ENCODE measurements at regions not wholly inside any gene's neighbourhood (a gene's known extent, or its start where the extent isn't known, plus 50 kb on each side); places are given as distances from the start of the nearest gene placed in this dataset.
A peak's percentile ranks its signal among the peaks of the same experiment; 100 is the strongest.

- Histone ChIP-seq H3K27ac (ENCODE audit: low read depth, low read length, poor library complexity, severe bottlenecking) (no peak overlapping the region), H3K4me2 (ENCODE audit: low read length) (no peak overlapping the region), H2AFZ (ENCODE audit: low read length) (no peak overlapping the region), H3K4me1 (ENCODE audit: insufficient read depth, low read length, severe bottlenecking) (no peaks in the 10 kb centered on the region), H3K27me3 (ENCODE audit: insufficient read depth, low read length) (no peaks in the 10 kb centered on the region), H3K9me3 (ENCODE audit: low read length) (no peaks in the 10 kb centered on the region), H3K36me3 (ENCODE audit: insufficient read depth, low read length) (no peaks in the 10 kb centered on the region), H3K9ac (ENCODE audit: low read length) (no peak overlapping the region), H4K20me1 (ENCODE audit: insufficient read depth, low read length) (no peaks in the 10 kb centered on the region), H3K9me2 (ENCODE audit: low read depth, low read length) (no peaks in the 10 kb centered on the region), H3K79me2 (ENCODE audit: insufficient read depth, low read length) (no peaks in the 10 kb centered on the region), H3K4me3 (ENCODE audit: low read depth, low read length, poor library complexity, severe bottlenecking) (no peak overlapping the region), H3F3A (ENCODE audit: insufficient read depth, low read length) (no peaks in the 10 kb centered on the region)
- TF ChIP-seq CTCF (IDR thresholded peaks at IDR 0.05; ENCODE audit: low read length): no peak
- no peak for TF ChIP-seq EZH2 (IDR thresholded peaks at IDR 0.05; ENCODE audit: borderline replicate concordance, low read length)
Observed at GRCh38 chr5:57651127-57651526, 168.5 kb upstream of the ACTBL2 start.

- TF ChIP-seq EZH2 (IDR thresholded peaks at IDR 0.05; ENCODE audit: borderline replicate concordance, low read length) (no peak), CTCF (IDR thresholded peaks at IDR 0.05; ENCODE audit: low read length) (peak; percentile 72)
- no peaks in the 10 kb centered on the region for H3K9me3 ChIP-seq (ENCODE audit: low read length)
- H3F3A ChIP-seq (ENCODE audit: insufficient read depth, low read length): no peaks in the 10 kb centered on the region
- no peak overlapping the region for H3K4me3 ChIP-seq (ENCODE audit: low read depth, low read length, poor library complexity, severe bottlenecking)
- no peaks in the 10 kb centered on the region for H3K27me3 ChIP-seq (ENCODE audit: insufficient read depth, low read length)
- H3K27ac ChIP-seq (ENCODE audit: low read depth, low read length, poor library complexity, severe bottlenecking): no peak overlapping the region
- no peaks in the 10 kb centered on the region for H3K4me1 ChIP-seq (ENCODE audit: insufficient read depth, low read length, severe bottlenecking)
- no peak overlapping the region for H2AFZ ChIP-seq (ENCODE audit: low read length)
- H3K9ac ChIP-seq (ENCODE audit: low read length): no peak overlapping the region
- H3K36me3 ChIP-seq (ENCODE audit: insufficient read depth, low read length): no peaks in the 10 kb centered on the region
- no peaks in the 10 kb centered on the region for H3K9me2 ChIP-seq (ENCODE audit: low read depth, low read length)
- no peak overlapping the region for H3K4me2 ChIP-seq (ENCODE audit: low read length)
- H3K79me2 ChIP-seq (ENCODE audit: insufficient read depth, low read length): no peaks in the 10 kb centered on the region
- H4K20me1 ChIP-seq (ENCODE audit: insufficient read depth, low read length): no peaks in the 10 kb centered on the region
Observed at GRCh38 chr5:57650360-57651069, 167.9 kb upstream of the ACTBL2 start.

GRCh38 chr5:57642698-57643097 is 160.1 kb upstream of the ACTBL2 start:
- Histone ChIP-seq H4K20me1 (ENCODE audit: insufficient read depth, low read length) (no peaks in the 10 kb centered on the region), H3K27me3 (ENCODE audit: insufficient read depth, low read length) (no peaks in the 10 kb centered on the region), H3K9ac (ENCODE audit: low read length) (no peak overlapping the region), H3F3A (ENCODE audit: insufficient read depth, low read length) (no peaks in the 10 kb centered on the region), H2AFZ (ENCODE audit: low read length) (no peak overlapping the region), H3K9me2 (ENCODE audit: low read depth, low read length) (no peaks in the 10 kb centered on the region), H3K79me2 (ENCODE audit: insufficient read depth, low read length) (no peaks in the 10 kb centered on the region), H3K27ac (ENCODE audit: low read depth, low read length, poor library complexity, severe bottlenecking) (no peak overlapping the region), H3K4me2 (ENCODE audit: low read length) (no peak overlapping the region), H3K9me3 (ENCODE audit: low read length) (no peaks in the 10 kb centered on the region), H3K4me3 (ENCODE audit: low read depth, low read length, poor library complexity, severe bottlenecking) (no peak overlapping the region), H3K4me1 (ENCODE audit: insufficient read depth, low read length, severe bottlenecking) (no peaks in the 10 kb centered on the region), H3K36me3 (ENCODE audit: insufficient read depth, low read length) (no peaks in the 10 kb centered on the region)
- TF ChIP-seq CTCF (IDR thresholded peaks at IDR 0.05; ENCODE audit: low read length) (no peak), EZH2 (IDR thresholded peaks at IDR 0.05; ENCODE audit: borderline replicate concordance, low read length) (no peak)
